ENCODE measurements at regions not wholly inside any gene's neighbourhood (a gene's known extent, or its start where the extent isn't known, plus 50 kb on each side); places are given as distances from the start of the nearest gene placed in this dataset.

- TF ChIP-seq ATF3 (IDR thresholded peaks at IDR 0.05) = no peak
- TF ChIP-seq FOXA1 (IDR thresholded peaks at IDR 0.05) = no peak
These were observed 91.3 kb downstream of the NKX6-1 start (continued) for GRCh38 chr4:84407554-84408407.

- H3K36me3 ChIP-seq (ENCODE audit: control insufficient read depth in 4 of 4, insufficient read depth in 3 of 4, low read depth in 1 of 4, low read length in 3 of 4) = no peaks in the 10 kb centered on the region
- WGBS = 76% methylated on average over 4 of the region's 4 CpGs
- H3K27ac ChIP-seq (ENCODE audit: low read depth in 1 of 2, low read length in 2 of 2) = no peak overlapping the region
- H3K4me1 ChIP-seq (ENCODE audit: control insufficient read depth in 4 of 4, insufficient read depth in 4 of 4, low read length in 3 of 4) = no peaks in the 10 kb centered on the region
- H3K27me3 ChIP-seq (ENCODE audit: control insufficient read depth in 4 of 4, insufficient read depth in 4 of 4, low read length in 3 of 4) = no peaks in the 10 kb centered on the region
- TF ChIP-seq EGR1 (IDR thresholded peaks at IDR 0.05; ENCODE audit: low read depth in 2 of 2) (no peak), GABPA (IDR thresholded peaks at IDR 0.05 in 1 of 2, conservative IDR thresholded peaks at IDR 0.05 in 1 of 2) (no peak), FOXA1 (IDR thresholded peaks at IDR 0.05) (no peak), RXRA (IDR thresholded peaks at IDR 0.05) (no peak)
- no peak overlapping the region for H3K9ac ChIP-seq (ENCODE audit: low read depth in 1 of 2, low read length in 2 of 2)
- no peak for DNase-seq (ENCODE audit: low spot score)
- no peak overlapping the region for H3K4me3 ChIP-seq (ENCODE audit: low read depth in 1 of 3, low read length in 3 of 3)
- no peaks in the 10 kb centered on the region for H3K9me3 ChIP-seq (ENCODE audit: control insufficient read depth in 4 of 4, low read length in 3 of 4)
These were observed 95.4 kb downstream of the NKX6-1 start for GRCh38 chr4:84403656-84404055.

- no peak overlapping the region for H3K4me3 ChIP-seq (ENCODE audit: low read depth in 1 of 3, low read length in 3 of 3)
- DNase-seq (ENCODE audit: low spot score) = no peak
- no peaks in the 10 kb centered on the region for H3K4me1 ChIP-seq (ENCODE audit: control insufficient read depth in 4 of 4, insufficient read depth in 4 of 4, low read length in 3 of 4)
- H3K9me3 ChIP-seq (ENCODE audit: control insufficient read depth in 4 of 4, low read length in 3 of 4) = no peaks in the 10 kb centered on the region
- WGBS = 45% methylated on average over 3 of the region's 3 CpGs
- H3K9ac ChIP-seq (ENCODE audit: low read depth in 1 of 2, low read length in 2 of 2) = no peak overlapping the region
- TF ChIP-seq FOXA1 (IDR thresholded peaks at IDR 0.05) (no peak), MAX (IDR thresholded peaks at IDR 0.05) (no peak), RAD21 (IDR thresholded peaks at IDR 0.05) (no peak), EGR1 (IDR thresholded peaks at IDR 0.05; ENCODE audit: low read depth in 2 of 2) (no peak), GABPA (IDR thresholded peaks at IDR 0.05 in 1 of 2, conservative IDR thresholded peaks at IDR 0.05 in 1 of 2) (no peak), NR2F2 (IDR thresholded peaks at IDR 0.05) (no peak), YY1 (IDR thresholded peaks at IDR 0.05) (no peak), HNF4A (conservative IDR thresholded peaks at IDR 0.05) (no peak), JUND (IDR thresholded peaks at IDR 0.05) (no peak), CTCF (IDR thresholded peaks at IDR 0.05; ENCODE audit: low read depth, low read length, missing input control) (no peak), FOXA2 (IDR thresholded peaks at IDR 0.05) (no peak), HNF4G (IDR thresholded peaks at IDR 0.05) (no peak), TAF1 (conservative IDR thresholded peaks at IDR 0.05) (no peak), SP1 (IDR thresholded peaks at IDR 0.05) (no peak), ATF3 (IDR thresholded peaks at IDR 0.05) (no peak), ZBTB33 (IDR thresholded peaks at IDR 0.05) (no peak), REST (IDR thresholded peaks at IDR 0.05) (no peak), RXRA (IDR thresholded peaks at IDR 0.05) (no peak)
- no peaks in the 10 kb centered on the region for H3K36me3 ChIP-seq (ENCODE audit: control insufficient read depth in 4 of 4, insufficient read depth in 3 of 4, low read depth in 1 of 4, low read length in 3 of 4)
- H3K27me3 ChIP-seq (ENCODE audit: control insufficient read depth in 4 of 4, insufficient read depth in 4 of 4, low read length in 3 of 4) = no peaks in the 10 kb centered on the region
- H3K27ac ChIP-seq (ENCODE audit: low read depth in 1 of 2, low read length in 2 of 2) = no peak overlapping the region
These were observed 97.3 kb downstream of the NKX6-1 start for GRCh38 chr4:84401701-84402306.
